Smooth muscle cell (in vitro differentiated cells): ENCODE measurements at regions not wholly inside any gene's neighbourhood (a gene's known extent, or its start where the extent isn't known, plus 50 kb on each side); places are given as distances from the start of the nearest gene placed in this dataset.
"Not testable (repeated sequence)": the region's sequence is repeated elsewhere in the genome, so short reads cannot be mapped to it uniquely, and the experiment has no call there.

Experiments used
- DNase-seq: peaks from one replicate; lab custom pipeline; 2025; ENCODE audit not compliant: unreplicated experiment; lab: John Stamatoyannopoulos, UW
- H2AFZ ChIP-seq: fragments of 200-600 bp; sonication (generic); 2 replicates; pipeline ENCODE4 v1.6.0; 2016; ENCODE audit warnings: antibody characterized with exemption, low read depth, mild to moderate bottlenecking
- H3F3A ChIP-seq: fragments of 200-600 bp; sonication (generic); 2 replicates; pipeline ENCODE4 v1.6.0; 2017; ENCODE audit warnings: antibody characterized with exemption, low read depth
- H3K27ac ChIP-seq: fragments of 200-600 bp; sonication (generic); 2 replicates; pipeline ENCODE4 v1.5.1; 2016; ENCODE audit warnings: low read depth, mild to moderate bottlenecking
- H3K27me3 ChIP-seq: fragments of 200-600 bp; sonication (generic); 2 replicates; pipeline ENCODE4 v1.6.1; 2016; ENCODE audit warnings: low read depth, mild to moderate bottlenecking
- H3K36me3 ChIP-seq: fragments of 200-600 bp; sonication (generic); 2 replicates; pipeline ENCODE4 v1.5.1; 2016; ENCODE audit warnings: low read depth
- H3K4me1 ChIP-seq: fragments of 200-600 bp; sonication (generic); 2 replicates; pipeline ENCODE4 v1.5.1; 2016; ENCODE audit warnings: low read depth
- H3K4me2 ChIP-seq: fragments of 200-600 bp; sonication (generic); 2 replicates; pipeline ENCODE4 v1.6.0; 2016; ENCODE audit warnings: mild to moderate bottlenecking
- H3K4me3 ChIP-seq: fragments of 200-600 bp; sonication (generic); 2 replicates; pipeline ENCODE4 v1.5.1; 2016; ENCODE audit warnings: mild to moderate bottlenecking
- H3K79me2 ChIP-seq: fragments of 200-600 bp; sonication (generic); 2 replicates; pipeline ENCODE4 v1.6.0; 2016; ENCODE audit warnings: low read depth, mild to moderate bottlenecking
- H3K9ac ChIP-seq: fragments of 200-600 bp; sonication (generic); 2 replicates; pipeline ENCODE4 v1.6.0; 2016; ENCODE audit warnings: low read depth
- H3K9me3 ChIP-seq: fragments of 200-600 bp; sonication (generic); replicated peaks from 2 replicates; pipeline ENCODE4 v1.5.1; 2016; ENCODE audit warnings: low read depth
- H4K20me1 ChIP-seq: fragments of 200-600 bp; sonication (generic); 2 replicates; pipeline ENCODE4 v1.6.0; 2016; ENCODE audit warnings: low read depth
- WGBS: methylation state at CpG from one replicate; pipeline ENCODE4 v1.1.7; 2016; ENCODE audit warnings: low lambda C conversion rate; 5-methylcytosine and 5-hydroxymethylcytosine counted together

DNA sequence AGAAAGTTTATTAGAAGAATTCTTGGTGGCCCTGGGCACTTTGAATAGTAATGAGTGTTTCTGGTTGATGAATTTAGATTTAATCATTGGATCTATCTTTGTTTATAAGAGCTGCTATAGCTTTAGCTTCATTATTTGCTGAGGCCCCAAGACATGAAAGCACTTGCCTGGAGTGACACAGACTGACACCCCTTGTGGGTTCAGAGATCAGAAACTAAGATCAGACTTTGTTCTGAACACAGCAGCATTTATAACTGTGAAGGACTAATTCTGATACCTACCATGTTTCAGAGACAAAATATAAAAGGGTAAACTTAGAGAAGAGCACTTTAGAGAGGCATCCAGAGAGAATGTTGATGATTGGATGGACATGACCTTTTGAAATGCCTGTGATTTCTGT lies 199.9 kb upstream of the PLGLB2 start:
- not testable (repeated sequence) for H3K27me3 ChIP-seq, H3K9ac ChIP-seq, H2AFZ ChIP-seq, H3F3A ChIP-seq, H3K4me1 ChIP-seq, H3K9me3 ChIP-seq, H3K79me2 ChIP-seq, H3K4me2 ChIP-seq, DNase-seq, H4K20me1 ChIP-seq, H3K36me3 ChIP-seq, H3K4me3 ChIP-seq, H3K27ac ChIP-seq

DNA sequence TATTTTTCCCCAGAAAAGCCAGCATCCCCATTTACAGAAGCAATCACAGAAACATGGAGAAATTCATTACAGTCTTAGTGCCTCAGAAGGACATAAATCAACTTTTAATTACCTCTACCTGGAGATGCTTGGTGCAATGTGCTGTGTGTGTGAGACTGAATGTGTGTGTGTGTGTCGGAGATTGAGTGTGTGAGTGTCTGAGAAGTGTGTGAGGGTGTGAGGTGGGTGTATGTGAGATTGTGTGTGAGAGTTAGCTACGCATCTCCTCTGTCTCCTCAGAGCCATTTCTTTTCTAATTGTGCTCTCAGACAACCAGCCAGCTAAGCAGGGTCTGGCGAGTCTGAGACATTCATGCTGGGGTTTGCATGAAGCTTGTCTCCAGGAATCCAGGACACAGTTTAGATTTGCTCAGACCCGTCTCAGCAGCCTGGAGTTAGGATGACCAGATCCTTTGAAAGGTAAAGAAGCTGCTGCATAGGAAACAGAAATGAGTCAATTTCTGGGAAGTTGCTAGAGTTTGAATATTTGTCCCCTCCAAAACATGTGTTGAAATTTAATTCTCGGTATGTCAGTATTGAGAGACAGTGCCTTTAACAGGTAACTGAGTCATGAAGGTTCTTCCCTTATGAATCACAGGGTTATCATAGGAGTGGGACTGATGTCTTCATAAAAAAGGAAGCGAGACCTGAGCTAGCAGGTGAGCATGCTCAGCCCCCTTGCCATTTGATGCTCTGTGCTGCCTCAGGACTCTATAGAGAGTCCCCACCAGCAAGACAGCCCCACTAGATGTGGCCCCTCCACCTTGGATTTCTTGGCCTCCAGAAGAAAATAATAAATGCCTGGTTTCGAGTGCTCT lies 199.0 kb upstream of the PLGLB2 start:
- not testable (repeated sequence) for H3K27me3 ChIP-seq, H3K27ac ChIP-seq, H2AFZ ChIP-seq, H3K4me3 ChIP-seq, H3K79me2 ChIP-seq, H3K4me2 ChIP-seq, H3K36me3 ChIP-seq, DNase-seq, H3F3A ChIP-seq, H3K9me3 ChIP-seq, H3K4me1 ChIP-seq, H4K20me1 ChIP-seq, H3K9ac ChIP-seq
- WGBS: 81% methylated on average over 2 of the region's 7 CpGs

DNA sequence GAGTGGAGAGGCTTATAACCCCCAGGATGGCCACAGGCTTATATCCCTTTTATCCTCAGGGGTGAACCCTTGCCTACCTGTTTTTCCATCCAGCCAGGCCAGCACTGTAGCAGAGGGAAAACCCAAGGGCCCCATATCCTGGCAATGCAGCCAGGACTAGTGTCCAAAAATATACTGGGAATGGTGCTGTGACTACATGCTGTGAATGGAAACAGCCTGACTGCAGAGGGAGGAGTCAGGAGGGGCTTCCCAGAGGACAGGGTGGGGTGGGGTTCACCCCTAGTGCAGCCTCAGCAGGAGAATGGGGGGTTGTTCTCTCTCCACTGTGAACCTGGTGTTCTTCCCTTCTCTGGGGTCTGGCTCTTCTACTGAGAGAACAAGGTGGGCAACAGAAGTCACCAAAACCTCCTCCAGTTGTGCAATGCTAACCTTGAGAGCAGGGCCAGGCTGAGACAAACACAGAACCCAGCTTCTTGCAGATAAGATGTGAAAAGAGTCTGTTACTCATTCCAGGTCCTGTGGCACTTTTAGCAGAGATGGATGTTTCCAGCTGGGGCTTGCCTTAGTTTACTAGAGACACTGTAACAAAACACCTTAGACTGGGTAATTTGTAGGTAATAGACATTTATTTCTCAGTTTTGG lies 198.2 kb upstream of the PLGLB2 start:
- not testable (repeated sequence) for H3K4me2 ChIP-seq, DNase-seq, H3K9ac ChIP-seq

DNA sequence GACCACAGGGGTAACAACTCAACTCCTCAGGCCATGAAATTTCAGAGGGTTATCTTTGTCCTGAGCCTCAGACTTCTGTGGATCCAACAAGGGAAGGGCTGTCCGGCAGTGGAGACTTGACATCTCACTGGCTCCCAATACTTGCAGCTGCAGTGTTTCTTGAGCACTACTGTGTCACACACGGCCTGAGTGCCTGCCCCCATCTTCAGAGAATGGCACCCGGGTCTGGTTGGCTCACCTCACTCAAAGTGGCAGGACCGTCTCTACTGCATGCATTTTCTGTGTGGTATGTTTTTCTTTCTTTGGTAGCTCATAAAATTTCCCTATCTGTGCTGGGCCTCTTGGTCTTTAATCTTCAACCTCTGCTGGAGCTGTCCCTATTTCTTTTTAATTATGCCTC lies 193.2 kb upstream of the PLGLB2 start:
- no CpG with 5 or more reads among the region's 4 CpGs for WGBS

More for the DNA sequence above, 198.2 kb upstream of the PLGLB2 start:
- H3K27me3 ChIP-seq, H3K4me3 ChIP-seq, H3K4me1 ChIP-seq, H3K27ac ChIP-seq, H2AFZ ChIP-seq, H3F3A ChIP-seq, H3K79me2 ChIP-seq, H4K20me1 ChIP-seq, H3K36me3 ChIP-seq, H3K9me3 ChIP-seq: not testable (repeated sequence)

DNA sequence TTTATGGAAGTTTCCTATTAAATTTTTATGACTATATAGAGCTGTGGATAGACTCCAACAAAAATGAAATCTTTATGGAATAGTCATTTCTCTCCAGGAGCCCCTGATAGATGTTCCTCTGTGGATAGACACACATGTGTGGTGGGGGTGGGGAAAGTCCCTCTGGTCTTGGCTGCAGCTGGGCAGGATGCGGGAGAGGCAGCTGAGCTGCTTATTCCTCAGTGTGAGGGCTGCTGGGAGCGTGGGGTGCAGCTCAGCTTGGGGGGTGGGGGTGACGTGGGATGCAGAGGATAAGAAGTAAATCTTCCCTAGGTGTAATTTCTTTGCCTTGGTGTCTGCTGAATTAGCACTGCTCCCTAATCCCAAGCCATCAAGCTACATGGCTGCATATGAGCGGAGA lies 192.8 kb upstream of the PLGLB2 start:
- DNase-seq, H3K36me3 ChIP-seq, H3K27ac ChIP-seq, H3K27me3 ChIP-seq, H3F3A ChIP-seq, H3K79me2 ChIP-seq, H3K9me3 ChIP-seq, H3K4me3 ChIP-seq, H2AFZ ChIP-seq, H4K20me1 ChIP-seq, H3K4me1 ChIP-seq, H3K9ac ChIP-seq, H3K4me2 ChIP-seq: not testable (repeated sequence)
- WGBS: no CpG with 5 or more reads among the region's 4 CpGs

More for the DNA sequence above, 193.2 kb upstream of the PLGLB2 start:
- not testable (repeated sequence) for H3F3A ChIP-seq, DNase-seq, H3K79me2 ChIP-seq, H3K9me3 ChIP-seq, H3K36me3 ChIP-seq, H3K27me3 ChIP-seq, H2AFZ ChIP-seq, H3K9ac ChIP-seq, H3K4me2 ChIP-seq, H3K27ac ChIP-seq, H3K4me3 ChIP-seq, H4K20me1 ChIP-seq, H3K4me1 ChIP-seq

DNA sequence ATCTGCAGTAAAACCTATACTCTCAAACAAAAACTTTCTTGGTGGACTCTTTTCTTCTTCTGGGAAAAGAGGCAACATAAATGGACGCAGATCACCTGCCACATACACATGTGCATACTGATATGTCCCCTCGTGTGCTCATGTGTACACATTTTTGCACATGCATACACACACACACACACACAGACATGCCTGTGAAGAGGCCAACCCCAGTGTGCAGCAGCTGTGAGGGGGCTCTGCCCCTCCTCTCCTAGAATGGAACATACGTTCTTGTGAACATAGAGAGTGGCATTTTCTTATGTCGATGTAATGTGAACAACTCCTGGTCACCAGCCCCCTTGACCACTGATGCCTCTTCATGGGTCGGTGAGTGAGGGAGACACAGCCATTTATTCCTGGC lies 188.9 kb upstream of the PLGLB2 start:
- DNase-seq, H3K27ac ChIP-seq, H3K27me3 ChIP-seq, H3F3A ChIP-seq, H3K36me3 ChIP-seq, H3K9me3 ChIP-seq, H2AFZ ChIP-seq, H3K79me2 ChIP-seq, H3K4me1 ChIP-seq, H3K4me3 ChIP-seq, H3K4me2 ChIP-seq, H3K9ac ChIP-seq, H4K20me1 ChIP-seq: not testable (repeated sequence)
- 98% methylated on average over 4 of the region's 5 CpGs for WGBS

DNA sequence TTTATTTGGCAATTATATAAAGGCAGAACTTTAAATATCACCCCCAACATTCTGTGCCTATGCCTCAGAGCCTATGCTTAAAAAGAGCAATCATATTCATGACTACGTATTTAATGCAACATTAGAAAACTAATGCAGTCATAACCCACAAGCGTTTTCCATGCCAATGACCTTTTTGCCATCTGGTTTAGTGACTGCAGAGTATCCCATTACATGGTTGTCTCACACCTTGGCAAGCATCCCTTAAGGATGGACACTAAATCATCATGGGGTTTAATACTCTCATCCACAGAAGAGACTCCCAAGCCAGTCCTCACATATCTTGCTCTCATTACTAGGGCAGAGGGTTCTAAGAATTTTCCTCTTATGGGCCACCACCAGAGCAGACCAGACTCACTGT lies 188.2 kb upstream of the PLGLB2 start:
- not testable (repeated sequence) for H3K36me3 ChIP-seq, H3K9me3 ChIP-seq, DNase-seq, H3K4me1 ChIP-seq, H3K79me2 ChIP-seq, H4K20me1 ChIP-seq, H3K27ac ChIP-seq, H3K27me3 ChIP-seq, H3K4me2 ChIP-seq, H3K4me3 ChIP-seq, H3K9ac ChIP-seq, H3F3A ChIP-seq, H2AFZ ChIP-seq
- WGBS: 100% methylated on average over 2 of the region's 2 CpGs

DNA sequence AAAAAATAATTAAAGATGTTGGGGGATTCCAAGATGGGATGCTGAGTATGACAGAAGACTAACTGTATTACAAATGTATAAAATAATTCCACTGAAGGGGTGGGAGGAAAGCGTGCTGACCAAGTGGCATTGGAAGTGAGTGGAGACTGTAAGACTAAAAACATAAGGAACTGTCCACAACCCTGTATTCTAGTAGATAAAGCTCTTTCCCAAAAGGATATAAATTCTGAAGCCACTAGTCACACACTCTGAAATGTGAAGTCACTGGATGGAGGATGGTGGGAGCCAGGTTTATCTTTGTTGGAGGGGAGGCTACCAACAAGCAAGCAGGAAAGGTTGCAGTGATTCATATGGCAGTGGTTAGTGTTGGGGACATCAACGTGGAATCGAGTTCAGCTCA lies 182.8 kb upstream of the PLGLB2 start:
- not testable (repeated sequence) for H4K20me1 ChIP-seq, H3K9ac ChIP-seq, H3K79me2 ChIP-seq, H3K4me3 ChIP-seq, H3K4me2 ChIP-seq, DNase-seq, H3F3A ChIP-seq, H3K9me3 ChIP-seq, H2AFZ ChIP-seq, H3K27ac ChIP-seq, H3K36me3 ChIP-seq, H3K4me1 ChIP-seq, H3K27me3 ChIP-seq
- WGBS: 94% methylated on average over 1 of the region's 3 CpGs
